Urothelium cell line (cell line): ENCODE measurements at regions not wholly inside any gene's neighbourhood (a gene's known extent, or its start where the extent isn't known, plus 50 kb on each side); places are given as distances from the start of the nearest gene placed in this dataset.
"Not testable (repeated sequence)": the region's sequence is repeated elsewhere in the genome, so short reads cannot be mapped to it uniquely, and the experiment has no call there.

Experiments used
- DNase-seq: peaks from one replicate; pipeline ENCODE4 v3.0.0; 2011; ENCODE audit warnings: low spot score, mixed read lengths
- FAIRE-seq: peaks from 2 replicates; lab custom pipeline; 2011; peaks lifted over from hg19 to GRCh38; lab: Jason Lieb, UNC

- DNase-seq = no peak
- FAIRE-seq = no peak
These were observed 486.1 kb upstream of the CDH4 start for GRCh38 chr20:60765821-60766403.

- no peak for FAIRE-seq
- no peak for DNase-seq
These were observed 483.8 kb upstream of the CDH4 start for GRCh38 chr20:60768216-60768615.

GRCh38 chr20:60780388-60781025, 471.6 kb upstream of the CDH4 start:
- no peak for DNase-seq
- FAIRE-seq = no peak

- FAIRE-seq = no peak
- DNase-seq = no peak
These were observed 469.0 kb upstream of the CDH4 start for GRCh38 chr20:60782959-60783625.

GRCh38 chr20:60785301-60785700, 466.8 kb upstream of the CDH4 start:
- FAIRE-seq = no peak
- DNase-seq = no peak

- FAIRE-seq = no peak
- no peak for DNase-seq
These were observed 466.3 kb upstream of the CDH4 start for GRCh38 chr20:60785785-60786184.

- FAIRE-seq = no peak
- no peak for DNase-seq
These were observed 465.3 kb upstream of the CDH4 start for GRCh38 chr20:60786686-60787217.

- FAIRE-seq (no peak), DNase-seq (peak; percentile 16)
These were observed 464.8 kb upstream of the CDH4 start for GRCh38 chr20:60787276-60787675.

GRCh38 chr20:60788070-60788469, 464.0 kb upstream of the CDH4 start:
- no peak for DNase-seq
- FAIRE-seq = no peak

GRCh38 chr20:60789399-60789798, 462.7 kb upstream of the CDH4 start:
- DNase-seq = no peak
- FAIRE-seq = no peak

- DNase-seq, FAIRE-seq: not testable (repeated sequence)
These were observed 461.7 kb upstream of the CDH4 start for GRCh38 chr20:60790339-60790738.

- FAIRE-seq (no peak), DNase-seq (no peak)
These were observed 460.2 kb upstream of the CDH4 start for GRCh38 chr20:60791823-60792222.

GRCh38 chr20:60792941-60793340, 459.1 kb upstream of the CDH4 start:
- no peak for DNase-seq
- no peak for FAIRE-seq

- FAIRE-seq (no peak), DNase-seq (no peak)
These were observed 457.4 kb upstream of the CDH4 start for GRCh38 chr20:60794674-60795073.

GRCh38 chr20:60795651-60796050, 456.4 kb upstream of the CDH4 start:
- no peak for DNase-seq
- no peak for FAIRE-seq

- FAIRE-seq (no peak), DNase-seq (no peak)
These were observed 451.9 kb upstream of the CDH4 start for GRCh38 chr20:60800185-60800584.

GRCh38 chr20:60802676-60803075, 449.4 kb upstream of the CDH4 start:
- no peak for FAIRE-seq

GRCh38 chr20:60803335-60804055, 448.6 kb upstream of the CDH4 start:
- FAIRE-seq (no peak), DNase-seq (no peak)

More at GRCh38 chr20:60802676-60803075, 449.4 kb upstream of the CDH4 start:
- no peak for DNase-seq

GRCh38 chr20:60804240-60804917, 447.7 kb upstream of the CDH4 start:
- FAIRE-seq (no peak), DNase-seq (no peak)

GRCh38 chr20:60804918-60805630, 447.0 kb upstream of the CDH4 start:
- DNase-seq (no peak), FAIRE-seq (no peak)
